Small intestine (tissue), 7 donors: ENCODE measurements at regions not wholly inside any gene's neighbourhood (a gene's known extent, or its start where the extent isn't known, plus 50 kb on each side); places are given as distances from the start of the nearest gene placed in this dataset.

Experiments
- DNase-seq, 2 donors: peaks; one replicate each; pipeline versions ENCODE4 v3.0.0 to v3.0.0-alpha.2; 2013
- FAIRE-seq: peaks from 2 replicates; lab custom pipeline; 2012; peaks lifted over from hg19 to GRCh38; lab: Jason Lieb, UNC
- H3K27ac ChIP-seq, 3 donors: one replicate each; pipeline ENCODE4 v1.5.1; 2013; ENCODE audit warnings: low read length in 2 of 3, mild to moderate bottlenecking in 2 of 3, control low read depth in 1 of 3, inconsistent platforms in 1 of 3, low read depth in 1 of 3, moderate library complexity in 1 of 3
- H3K27me3 ChIP-seq, 3 donors: one replicate each; pipeline ENCODE4 v1.6.1; 2013; ENCODE audit warnings: low read length in 3 of 3, inconsistent platforms in 1 of 3; ENCODE audit not compliant: control insufficient read depth in 3 of 3, insufficient read depth in 3 of 3
- H3K36me3 ChIP-seq, 3 donors: one replicate each; pipeline ENCODE4 v1.6.1; 2013; ENCODE audit warnings: low read length in 3 of 3, inconsistent platforms in 1 of 3, low read depth in 1 of 3, mild to moderate bottlenecking in 1 of 3, moderate library complexity in 1 of 3; ENCODE audit not compliant: control insufficient read depth in 3 of 3, insufficient read depth in 2 of 3
- H3K4me1 ChIP-seq, 3 donors: one replicate each; pipeline ENCODE4 v1.6.1; 2013; ENCODE audit warnings: low read length in 2 of 3, inconsistent platforms in 1 of 3, low read depth in 1 of 3, mild to moderate bottlenecking in 1 of 3, moderate library complexity in 1 of 3; ENCODE audit not compliant: control insufficient read depth in 3 of 3, insufficient read depth in 2 of 3
- H3K4me3 ChIP-seq, 3 donors: one replicate each; pipeline ENCODE4 v1.5.1; 2013; ENCODE audit warnings: low read length in 3 of 3, control low read depth in 1 of 3, inconsistent platforms in 1 of 3, low read depth in 1 of 3, mild to moderate bottlenecking in 1 of 3, moderate library complexity in 1 of 3
- H3K9me3 ChIP-seq, 2 donors: one replicate each; pipeline ENCODE4 v1.6.1; 2013; ENCODE audit warnings: low read depth in 1 of 2, low read length in 1 of 2; ENCODE audit not compliant: control insufficient read depth in 2 of 2, insufficient read depth in 1 of 2
- WGBS, 3 donors: extraction: QIAGEN DNeasy Blood & Tissue Kit; methylation state at CpG; one replicate each; pipeline ENCODE4 v1.1.7; 2013; 5-methylcytosine and 5-hydroxymethylcytosine counted together
- donor health status: healthy with polysubstance abuse.
- donor health status: control.
- donor health status: control.
- donor health status: Bipolar disorder and iron deficiency.
- donor health status: healthy.

- H3K4me3 ChIP-seq: no peak overlapping the region
- H3K9me3 ChIP-seq: no peaks in the 10 kb centered on the region
- DNase-seq (no peak), FAIRE-seq (peak; percentile 73)
- H3K36me3 ChIP-seq: no peaks in the 10 kb centered on the region
- no peak overlapping the region for H3K27ac ChIP-seq
- H3K27me3 ChIP-seq: no peaks in the 10 kb centered on the region
- no peaks in the 10 kb centered on the region for H3K4me1 ChIP-seq
Measured at GRCh38 chr12:43079476-43079875, 472.5 kb downstream of the ADAMTS20 start.

- Histone ChIP-seq H3K4me1 (no peaks in the 10 kb centered on the region), H3K27ac (no peak overlapping the region), H3K36me3 (no peaks in the 10 kb centered on the region), H3K4me3 (no peak overlapping the region), H3K27me3 (no peaks in the 10 kb centered on the region), H3K9me3 (no peaks in the 10 kb centered on the region)
- FAIRE-seq (no peak), DNase-seq (no peak)
- 52 to 65% (median 61%) methylated on average over 3 of the region's 3 CpGs for WGBS, 3 donors
Measured at GRCh38 chr12:43078976-43079375, 473.0 kb downstream of the ADAMTS20 start.

- Histone ChIP-seq H3K9me3 (no peaks in the 10 kb centered on the region), H3K27ac (no peak overlapping the region), H3K27me3 (no peaks in the 10 kb centered on the region), H3K4me3 (no peak overlapping the region), H3K4me1 (no peaks in the 10 kb centered on the region), H3K36me3 (no peaks in the 10 kb centered on the region)
- WGBS, 3 donors: 80 to 86% (median 83%) methylated on average over 1 of the region's 1 CpG
- FAIRE-seq: no peak
- no peak for DNase-seq
Measured at GRCh38 chr12:43072431-43072830, 479.6 kb downstream of the ADAMTS20 start.

GRCh38 chr12:43069768-43070221 is 480.2 kb upstream of the PRICKLE1 start:
- WGBS, 3 donors: 62 to 72% (median 68%) methylated on average over 5 of the region's 5 CpGs
- Histone ChIP-seq H3K4me3 (no peak overlapping the region), H3K4me1 (no peaks in the 10 kb centered on the region), H3K27me3 (no peaks in the 10 kb centered on the region), H3K9me3 (no peaks in the 10 kb centered on the region), H3K27ac (no peak overlapping the region), H3K36me3 (no peaks in the 10 kb centered on the region)
- FAIRE-seq: no peak
- no peak for DNase-seq

- no peak overlapping the region for H3K27ac ChIP-seq
- no peak overlapping the region for H3K4me3 ChIP-seq
- no peaks in the 10 kb centered on the region for H3K27me3 ChIP-seq
- H3K36me3 ChIP-seq: no peaks in the 10 kb centered on the region
- no peak for DNase-seq
- H3K4me1 ChIP-seq: no peaks in the 10 kb centered on the region
- 74 to 78% (median 75%) methylated on average over 2 of the region's 2 CpGs for WGBS, 3 donors
- H3K9me3 ChIP-seq: no peaks in the 10 kb centered on the region
- no peak for FAIRE-seq
Measured at GRCh38 chr12:43066471-43066870, 476.9 kb upstream of the PRICKLE1 start.

- H3K36me3 ChIP-seq: no peaks in the 10 kb centered on the region
- WGBS, 3 donors: 89 to 94% (median 93%) methylated on average over 3 of the region's 3 CpGs
- H3K4me1 ChIP-seq: no peaks in the 10 kb centered on the region
- no peak overlapping the region for H3K27ac ChIP-seq
- no peaks in the 10 kb centered on the region for H3K27me3 ChIP-seq
- DNase-seq (no peak), FAIRE-seq (no peak)
- no peak overlapping the region for H3K4me3 ChIP-seq
- no peaks in the 10 kb centered on the region for H3K9me3 ChIP-seq
Measured at GRCh38 chr12:43063650-43064049, 474.1 kb upstream of the PRICKLE1 start.

GRCh38 chr12:43062201-43062895 is 472.8 kb upstream of the PRICKLE1 start:
- Histone ChIP-seq H3K27ac (no peak overlapping the region), H3K36me3 (no peaks in the 10 kb centered on the region), H3K27me3 (no peaks in the 10 kb centered on the region), H3K4me1 (no peaks in the 10 kb centered on the region), H3K9me3 (no peaks in the 10 kb centered on the region), H3K4me3 (no peak overlapping the region)
- 77 to 81% (median 81%) methylated on average over 1 of the region's 1 CpG for WGBS, 3 donors
- no peak for FAIRE-seq
- DNase-seq: no peak

- no peaks in the 10 kb centered on the region for H3K4me1 ChIP-seq
- no peak overlapping the region for H3K4me3 ChIP-seq
- no peaks in the 10 kb centered on the region for H3K36me3 ChIP-seq
- no peak overlapping the region for H3K27ac ChIP-seq
- FAIRE-seq: no peak
- no peak for DNase-seq
- no peaks in the 10 kb centered on the region for H3K27me3 ChIP-seq
- no peaks in the 10 kb centered on the region for H3K9me3 ChIP-seq
- 11 to 22% (median 16%) methylated on average over 2 of the region's 2 CpGs for WGBS, 3 donors
Measured at GRCh38 chr12:43060742-43061141, 471.2 kb upstream of the PRICKLE1 start.

GRCh38 chr12:43058616-43059015 is 469.1 kb upstream of the PRICKLE1 start:
- H3K9me3 ChIP-seq: no peaks in the 10 kb centered on the region
- H3K4me3 ChIP-seq: no peak overlapping the region
- H3K4me1 ChIP-seq: no peaks in the 10 kb centered on the region
- FAIRE-seq (no peak), DNase-seq (no peak)
- 87 to 92% (median 89%) methylated on average over 4 of the region's 4 CpGs for WGBS, 3 donors
- no peaks in the 10 kb centered on the region for H3K27me3 ChIP-seq
- H3K36me3 ChIP-seq: no peaks in the 10 kb centered on the region
- H3K27ac ChIP-seq: no peak overlapping the region
